BE2C (cell line): ENCODE measurements at regions not wholly inside any gene's neighbourhood (a gene's known extent, or its start where the extent isn't known, plus 50 kb on each side); places are given as distances from the start of the nearest gene placed in this dataset.

ENCODE experiments used
- DNase-seq: peaks from one replicate; pipeline ENCODE4 v3.0.0-alpha.2; 2020
- H3K27me3 ChIP-seq: fragments of 250-450 bp; sonication (Bioruptor Pico); 2 replicates; pipeline ENCODE4 v1.5.1; 2020; ENCODE audit warnings: mild to moderate bottlenecking
- H3K36me3 ChIP-seq: fragments of 250-450 bp; sonication (Bioruptor Pico); 2 replicates; pipeline ENCODE4 v1.5.1; 2020; ENCODE audit warnings: mild to moderate bottlenecking
- H3K4me1 ChIP-seq: fragments of 250-450 bp; sonication (Bioruptor Pico); 2 replicates; pipeline ENCODE4 v1.5.1; 2020
- H3K4me3 ChIP-seq: 2 replicates; pipeline ENCODE4 v1.5.1; 2011; ENCODE audit warnings: low read depth, low read length
- H3K9me3 ChIP-seq: fragments of 250-450 bp; sonication (Bioruptor Pico); 2 replicates; pipeline ENCODE4 v1.5.1; 2020
- TF ChIP-seq, protein P1 (sequence below): IDR thresholded peaks from 2 replicates; pipeline ENCODE4 v1.5.1; 2012; ENCODE audit warnings: mild to moderate bottlenecking, low read depth, low read length

GRCh38 chr12:90048918-90049317, 340.3 kb upstream of the ATP2B1 start:
- H3K4me1 ChIP-seq = 0 out of 2 replicates have a peak, but pooled peaks cover 2% of the 10 kb centered on the region
- TF ChIP-seq, protein P1, sequence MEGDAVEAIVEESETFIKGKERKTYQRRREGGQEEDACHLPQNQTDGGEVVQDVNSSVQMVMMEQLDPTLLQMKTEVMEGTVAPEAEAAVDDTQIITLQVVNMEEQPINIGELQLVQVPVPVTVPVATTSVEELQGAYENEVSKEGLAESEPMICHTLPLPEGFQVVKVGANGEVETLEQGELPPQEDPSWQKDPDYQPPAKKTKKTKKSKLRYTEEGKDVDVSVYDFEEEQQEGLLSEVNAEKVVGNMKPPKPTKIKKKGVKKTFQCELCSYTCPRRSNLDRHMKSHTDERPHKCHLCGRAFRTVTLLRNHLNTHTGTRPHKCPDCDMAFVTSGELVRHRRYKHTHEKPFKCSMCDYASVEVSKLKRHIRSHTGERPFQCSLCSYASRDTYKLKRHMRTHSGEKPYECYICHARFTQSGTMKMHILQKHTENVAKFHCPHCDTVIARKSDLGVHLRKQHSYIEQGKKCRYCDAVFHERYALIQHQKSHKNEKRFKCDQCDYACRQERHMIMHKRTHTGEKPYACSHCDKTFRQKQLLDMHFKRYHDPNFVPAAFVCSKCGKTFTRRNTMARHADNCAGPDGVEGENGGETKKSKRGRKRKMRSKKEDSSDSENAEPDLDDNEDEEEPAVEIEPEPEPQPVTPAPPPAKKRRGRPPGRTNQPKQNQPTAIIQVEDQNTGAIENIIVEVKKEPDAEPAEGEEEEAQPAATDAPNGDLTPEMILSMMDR = no peak
- no peaks in the 10 kb centered on the region for H3K27me3 ChIP-seq
- no peaks in the 10 kb centered on the region for H3K9me3 ChIP-seq
- H3K36me3 ChIP-seq = no peaks in the 10 kb centered on the region
- H3K4me3 ChIP-seq = no peak overlapping the region
- DNase-seq = no peak

DNA sequence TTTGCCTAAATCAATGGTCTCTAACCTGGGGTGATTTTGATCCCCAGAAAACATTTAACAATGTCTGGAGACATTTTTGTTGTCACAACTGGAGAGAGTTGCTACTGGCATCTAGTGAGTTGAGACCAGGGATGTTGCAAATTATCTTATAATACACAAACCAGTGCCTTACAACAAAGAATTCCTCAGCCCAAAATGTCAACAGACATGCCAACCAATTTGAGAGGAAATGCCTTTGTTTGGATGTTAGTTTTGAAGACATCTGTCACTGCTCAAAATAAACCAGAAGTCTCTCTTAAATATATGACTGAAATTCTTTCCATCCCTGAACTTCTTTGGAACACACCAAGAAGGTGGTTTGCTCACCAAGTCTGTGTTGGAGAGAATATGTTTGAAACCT, 336.9 kb upstream of the ATP2B1 start:
- Histone ChIP-seq H3K9me3 (no peaks in the 10 kb centered on the region), H3K4me1 (0 out of 2 replicates have a peak, but pooled peaks cover 6% of the 10 kb centered on the region), H3K27me3 (no peaks in the 10 kb centered on the region), H3K4me3 (no peak overlapping the region), H3K36me3 (no peaks in the 10 kb centered on the region)
- TF ChIP-seq, protein P1 = no peak
- no peak for DNase-seq

DNA sequence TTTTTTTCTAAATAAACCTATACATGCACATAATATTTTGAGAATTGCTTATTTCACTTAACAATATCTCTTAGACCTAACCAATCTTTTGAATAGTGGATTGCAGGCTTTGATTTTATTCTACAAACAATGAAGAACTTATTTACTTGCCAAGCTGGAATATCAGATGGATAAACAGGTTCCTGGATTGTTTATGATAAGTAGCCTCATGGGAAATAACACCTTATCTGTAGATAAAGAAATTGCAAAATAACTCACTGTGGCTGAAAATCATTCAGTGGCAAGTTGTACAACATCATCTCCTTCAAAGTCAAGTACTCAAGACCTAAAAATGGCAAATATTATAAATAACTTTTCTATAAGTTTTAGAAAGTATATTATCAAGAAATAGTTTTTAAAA, 335.4 kb upstream of the ATP2B1 start:
- no peak overlapping the region for H3K4me3 ChIP-seq
- H3K36me3 ChIP-seq = no peaks in the 10 kb centered on the region
- no peaks in the 10 kb centered on the region for H3K9me3 ChIP-seq
- 0 out of 2 replicates have a peak, but pooled peaks cover 7% of the 10 kb centered on the region for H3K4me1 ChIP-seq
- TF ChIP-seq, protein P1 = no peak
- no peak for DNase-seq
- H3K27me3 ChIP-seq = no peaks in the 10 kb centered on the region

GRCh38 chr12:90042920-90043641, 334.4 kb upstream of the ATP2B1 start:
- Histone ChIP-seq H3K36me3 (no peaks in the 10 kb centered on the region), H3K9me3 (no peaks in the 10 kb centered on the region), H3K4me1 (0 out of 2 replicates have a peak, but pooled peaks cover 11% of the 10 kb centered on the region), H3K4me3 (no peak overlapping the region), H3K27me3 (no peaks in the 10 kb centered on the region)
- DNase-seq = no peak
- TF ChIP-seq, protein P1 = no peak

- DNase-seq = no peak
- TF ChIP-seq, protein P1 = no peak
- Histone ChIP-seq H3K36me3 (no peaks in the 10 kb centered on the region), H3K4me1 (peaks cover 9% of the 10 kb centered on the region; the same call in 1 of the 2 replicates), H3K4me3 (no peak overlapping the region), H3K27me3 (no peaks in the 10 kb centered on the region), H3K9me3 (no peaks in the 10 kb centered on the region)
These were observed 329.7 kb upstream of the ATP2B1 start for GRCh38 chr12:90038289-90038688.

GRCh38 chr12:90037740-90038139, 329.1 kb upstream of the ATP2B1 start:
- TF ChIP-seq, protein P1 = no peak
- no peak overlapping the region for H3K4me3 ChIP-seq
- H3K9me3 ChIP-seq = no peaks in the 10 kb centered on the region
- H3K27me3 ChIP-seq = no peaks in the 10 kb centered on the region
- no peaks in the 10 kb centered on the region for H3K36me3 ChIP-seq
- no peak for DNase-seq
- peaks cover 9% of the 10 kb centered on the region; the same call in 1 of the 2 replicates for H3K4me1 ChIP-seq
